ENCODE measurements at regions not wholly inside any gene's neighbourhood (a gene's known extent, or its start where the extent isn't known, plus 50 kb on each side); places are given as distances from the start of the nearest gene placed in this dataset.

DNA sequence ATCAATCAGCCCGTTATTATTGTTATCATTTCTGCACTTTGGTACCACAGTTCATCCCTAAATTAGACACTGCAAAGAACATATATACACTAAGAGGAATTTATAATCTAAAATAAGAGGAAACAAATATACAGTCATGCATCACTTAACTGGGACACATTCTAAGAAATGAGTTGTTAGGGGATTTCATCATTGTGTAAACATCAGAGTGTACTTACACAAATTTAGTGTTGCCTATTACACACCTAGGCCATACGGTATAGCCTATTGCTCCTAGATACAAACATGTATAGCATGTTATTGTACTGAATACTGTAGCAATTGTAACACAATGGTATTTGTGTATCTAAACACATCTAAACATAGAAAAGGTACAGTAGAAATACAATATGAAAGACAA lies 190.5 kb downstream of the BMP4 start:
- TF ChIP-seq, protein P1, sequence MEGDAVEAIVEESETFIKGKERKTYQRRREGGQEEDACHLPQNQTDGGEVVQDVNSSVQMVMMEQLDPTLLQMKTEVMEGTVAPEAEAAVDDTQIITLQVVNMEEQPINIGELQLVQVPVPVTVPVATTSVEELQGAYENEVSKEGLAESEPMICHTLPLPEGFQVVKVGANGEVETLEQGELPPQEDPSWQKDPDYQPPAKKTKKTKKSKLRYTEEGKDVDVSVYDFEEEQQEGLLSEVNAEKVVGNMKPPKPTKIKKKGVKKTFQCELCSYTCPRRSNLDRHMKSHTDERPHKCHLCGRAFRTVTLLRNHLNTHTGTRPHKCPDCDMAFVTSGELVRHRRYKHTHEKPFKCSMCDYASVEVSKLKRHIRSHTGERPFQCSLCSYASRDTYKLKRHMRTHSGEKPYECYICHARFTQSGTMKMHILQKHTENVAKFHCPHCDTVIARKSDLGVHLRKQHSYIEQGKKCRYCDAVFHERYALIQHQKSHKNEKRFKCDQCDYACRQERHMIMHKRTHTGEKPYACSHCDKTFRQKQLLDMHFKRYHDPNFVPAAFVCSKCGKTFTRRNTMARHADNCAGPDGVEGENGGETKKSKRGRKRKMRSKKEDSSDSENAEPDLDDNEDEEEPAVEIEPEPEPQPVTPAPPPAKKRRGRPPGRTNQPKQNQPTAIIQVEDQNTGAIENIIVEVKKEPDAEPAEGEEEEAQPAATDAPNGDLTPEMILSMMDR (IDR thresholded peaks at IDR 0.05) = no peak
- TF ChIP-seq POLR2A (IDR thresholded peaks at IDR 0.05) (no peak), EP300 (IDR thresholded peaks at IDR 0.05) (no peak)

Data from ovary (tissue), 3 donors.